ENCODE measurements at regions not wholly inside any gene's neighbourhood (a gene's known extent, or its start where the extent isn't known, plus 50 kb on each side); places are given as distances from the start of the nearest gene placed in this dataset.
"Not testable (repeated sequence)": the region's sequence is repeated elsewhere in the genome, so short reads cannot be mapped to it uniquely, and the experiment has no call there.

GRCh38 chr1:96418969-96419368 is 302.6 kb upstream of the PTBP2 start:
- peaks cover 0 to 5% of the 10 kb centered on the region in 2 donors for H3K9me3 Mint-ChIP-seq
- no peaks in the 10 kb centered on the region for H3K27me3 Mint-ChIP-seq
- no peak overlapping the region for H3K27ac Mint-ChIP-seq
- H3K36me3 Mint-ChIP-seq: no peaks in the 10 kb centered on the region
- no peak overlapping the region for H3K4me3 Mint-ChIP-seq
- ATAC-seq (replicated peaks) (no peak), DNase-seq (no peak)
- H3K4me1 Mint-ChIP-seq: no peaks in the 10 kb centered on the region

DNA sequence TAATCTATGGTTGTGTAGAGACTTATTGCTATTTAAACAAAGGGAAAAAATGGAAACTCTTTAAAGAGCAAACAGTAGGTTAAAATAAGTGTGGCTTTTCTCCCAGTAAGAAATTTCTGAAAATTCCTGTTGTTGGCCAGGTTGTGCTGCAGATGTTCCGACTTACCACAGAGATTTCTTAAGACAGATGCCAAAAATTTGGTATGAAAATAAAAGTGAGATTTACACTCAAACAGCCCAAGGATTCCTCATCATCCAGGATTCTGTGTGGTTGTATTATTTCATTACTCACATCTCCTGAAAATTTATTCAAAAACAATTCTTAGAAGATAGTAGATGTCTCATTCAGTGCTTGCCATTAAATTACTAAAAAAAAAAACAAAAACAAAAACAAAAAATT is 296.7 kb upstream of the PTBP2 start:
- Mint-ChIP-seq H3K4me3 (no peak overlapping the region), H3K36me3 (no peaks in the 10 kb centered on the region)

GRCh38 chr1:96425382-96426129 is 296.0 kb upstream of the PTBP2 start:
- H3K36me3 Mint-ChIP-seq: no peaks in the 10 kb centered on the region
- no peak overlapping the region for H3K27ac Mint-ChIP-seq
- no peak for ATAC-seq (replicated peaks)
- H3K9me3 Mint-ChIP-seq: peaks cover 0 to 6% of the 10 kb centered on the region in 2 donors
- H3K4me1 Mint-ChIP-seq: no peaks in the 10 kb centered on the region
- no peak for DNase-seq
- H3K27me3 Mint-ChIP-seq: no peaks in the 10 kb centered on the region
- H3K4me3 Mint-ChIP-seq: no peak overlapping the region

More for the DNA sequence above, 296.7 kb upstream of the PTBP2 start:
- DNase-seq: no peak
- ATAC-seq (replicated peaks): no peak
- Mint-ChIP-seq H3K27ac (no peak overlapping the region), H3K9me3 (peaks cover 0 to 5% of the 10 kb centered on the region in 2 donors), H3K4me1 (no peaks in the 10 kb centered on the region), H3K27me3 (no peaks in the 10 kb centered on the region)

DNA sequence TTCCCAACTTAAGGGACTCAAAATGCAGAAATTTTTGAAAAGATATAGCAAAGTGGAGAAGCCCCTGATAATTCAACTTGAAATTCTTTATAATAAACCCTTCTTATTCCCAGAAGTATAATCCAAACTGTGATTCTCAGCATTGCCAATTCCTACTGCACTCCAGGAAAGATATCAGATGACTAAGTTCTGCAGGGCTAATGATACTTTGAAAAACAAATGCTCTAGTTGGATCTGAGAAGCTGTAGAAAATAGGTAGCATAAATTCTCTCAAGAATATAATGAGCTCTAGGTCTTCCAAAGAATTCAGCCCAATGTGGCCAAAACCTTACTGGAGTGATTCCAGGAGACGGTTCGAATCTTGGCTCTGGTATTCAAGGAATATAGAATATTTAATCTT is 294.0 kb upstream of the PTBP2 start:
- DNase-seq (no peak), ATAC-seq (replicated peaks) (no peak)
- H3K36me3 Mint-ChIP-seq: no peaks in the 10 kb centered on the region
- no peaks in the 10 kb centered on the region for H3K27me3 Mint-ChIP-seq
- no peaks in the 10 kb centered on the region for H3K4me1 Mint-ChIP-seq
- H3K9me3 Mint-ChIP-seq: peaks cover 5 to 9% of the 10 kb centered on the region in 2 donors
- H3K27ac Mint-ChIP-seq: no peak overlapping the region
- no peak overlapping the region for H3K4me3 Mint-ChIP-seq

DNA sequence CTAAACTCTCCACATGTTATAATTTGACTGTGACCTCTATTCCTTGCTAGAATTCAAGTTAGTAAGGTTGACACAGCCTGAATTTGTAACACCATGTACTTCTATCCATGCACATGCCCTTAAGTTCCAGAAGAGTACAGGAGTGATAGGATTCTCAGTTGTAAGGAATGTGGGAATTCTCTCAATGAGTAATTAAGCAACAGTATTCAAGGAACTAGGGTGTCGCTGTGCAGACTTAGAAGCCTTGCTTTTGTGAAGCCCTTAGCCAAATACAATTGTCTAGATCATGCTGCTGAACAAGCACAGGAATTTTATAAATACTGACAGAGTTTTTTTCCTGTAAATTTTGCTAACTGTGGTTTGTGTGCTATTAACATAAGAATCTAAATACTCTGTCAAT is 276.3 kb upstream of the PTBP2 start:
- peaks cover 2 to 6% of the 10 kb centered on the region in 2 donors for H3K9me3 Mint-ChIP-seq
- no peak overlapping the region for H3K27ac Mint-ChIP-seq
- no peaks in the 10 kb centered on the region for H3K36me3 Mint-ChIP-seq
- no peaks in the 10 kb centered on the region for H3K27me3 Mint-ChIP-seq
- ATAC-seq (replicated peaks) (no peak), DNase-seq (no peak)
- no peak overlapping the region for H3K4me3 Mint-ChIP-seq
- no peaks in the 10 kb centered on the region for H3K4me1 Mint-ChIP-seq

DNA sequence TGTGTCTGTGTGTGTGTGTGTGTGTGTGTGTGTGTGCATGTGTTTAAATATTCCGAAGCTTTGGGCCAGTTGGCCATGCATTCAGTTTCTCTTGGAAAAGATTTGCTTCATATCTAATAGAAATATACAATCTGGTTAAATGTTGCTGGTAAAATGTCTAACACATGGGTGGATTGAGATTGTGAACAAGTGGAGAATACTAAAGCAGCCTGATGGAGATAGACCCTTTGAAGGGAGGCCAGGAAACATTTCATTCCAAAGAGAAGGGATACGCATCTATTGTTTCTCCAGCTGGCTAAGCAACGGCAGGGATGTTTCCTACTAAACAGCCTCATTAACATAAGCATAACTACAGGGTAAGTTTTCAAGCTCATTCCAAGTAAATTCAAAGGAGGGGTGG is 257.5 kb upstream of the PTBP2 start:
- no peaks in the 10 kb centered on the region for H3K36me3 Mint-ChIP-seq
- H3K27me3 Mint-ChIP-seq: no peaks in the 10 kb centered on the region
- no peak overlapping the region for H3K4me3 Mint-ChIP-seq
- no peak overlapping the region for H3K27ac Mint-ChIP-seq
- H3K9me3 Mint-ChIP-seq: no peaks in the 10 kb centered on the region
- H3K4me1 Mint-ChIP-seq: no peaks in the 10 kb centered on the region
- ATAC-seq (replicated peaks) (no peak), DNase-seq (no peak)

DNA sequence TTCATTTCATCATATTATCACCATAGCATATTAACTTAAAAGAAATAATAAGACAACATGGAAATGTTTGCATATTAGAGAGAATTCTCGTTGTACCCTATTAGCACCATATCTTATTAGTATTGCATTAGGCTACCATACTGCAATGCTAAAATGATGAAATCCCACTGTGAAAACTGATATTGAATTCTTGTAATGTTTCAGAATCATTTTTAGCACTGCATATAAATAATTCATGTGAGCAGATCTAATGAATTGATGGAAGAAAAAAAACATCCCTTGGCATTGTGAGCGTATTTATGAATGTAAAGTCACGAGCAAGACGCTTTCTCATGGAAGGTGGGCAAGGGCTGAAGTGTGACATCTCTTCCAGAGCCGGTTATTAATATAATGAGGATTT is 257.1 kb upstream of the PTBP2 start:
- no peak overlapping the region for H3K27ac Mint-ChIP-seq
- H3K36me3 Mint-ChIP-seq: no peaks in the 10 kb centered on the region
- no peak overlapping the region for H3K4me3 Mint-ChIP-seq
- no peaks in the 10 kb centered on the region for H3K4me1 Mint-ChIP-seq
- H3K27me3 Mint-ChIP-seq: no peaks in the 10 kb centered on the region
- DNase-seq: no peak
- no peaks in the 10 kb centered on the region for H3K9me3 Mint-ChIP-seq
- no peak for ATAC-seq (replicated peaks)

GRCh38 chr1:96464991-96465390 is 256.6 kb upstream of the PTBP2 start:
- no peak for DNase-seq
- Mint-ChIP-seq H3K36me3 (no peaks in the 10 kb centered on the region), H3K9me3 (no peaks in the 10 kb centered on the region), H3K4me3 (no peak overlapping the region), H3K27ac (no peak overlapping the region), H3K27me3 (no peaks in the 10 kb centered on the region), H3K4me1 (no peaks in the 10 kb centered on the region)
- no peak for ATAC-seq (replicated peaks)

- Mint-ChIP-seq H3K36me3 (no peaks in the 10 kb centered on the region), H3K4me1 (no peaks in the 10 kb centered on the region), H3K27ac (no peak overlapping the region), H3K4me3 (no peak overlapping the region), H3K9me3 (no peaks in the 10 kb centered on the region), H3K27me3 (no peaks in the 10 kb centered on the region)
- no peak for ATAC-seq (replicated peaks)
- no peak for DNase-seq
Measured at GRCh38 chr1:96465441-96465840, 256.1 kb upstream of the PTBP2 start.

DNA sequence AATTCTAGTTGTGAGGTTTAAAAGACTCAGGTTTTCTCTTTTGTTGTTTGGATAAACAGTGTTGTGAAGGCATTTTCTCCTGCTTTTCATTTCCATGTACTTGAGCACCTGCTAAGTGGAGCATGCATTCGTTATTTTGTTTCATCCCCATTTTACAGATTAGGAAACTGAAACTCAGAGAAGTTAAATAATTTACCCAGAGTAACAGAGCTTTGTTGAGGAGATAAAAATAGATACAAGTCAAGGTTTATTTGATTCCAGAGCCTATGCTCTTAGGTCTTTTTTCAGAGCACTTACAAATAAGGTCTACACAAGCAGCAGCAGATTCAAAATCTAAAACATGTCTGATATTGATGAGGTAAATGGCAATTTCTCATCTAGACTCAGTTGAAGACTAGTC is 254.7 kb upstream of the PTBP2 start:
- Mint-ChIP-seq H3K4me1 (no peaks in the 10 kb centered on the region), H3K27me3 (no peaks in the 10 kb centered on the region), H3K4me3 (no peak overlapping the region), H3K36me3 (no peaks in the 10 kb centered on the region), H3K27ac (no peak overlapping the region), H3K9me3 (peaks cover 0 to 2% of the 10 kb centered on the region in 2 donors)
- DNase-seq (no peak), ATAC-seq (replicated peaks) (no peak)

GRCh38 chr1:96469726-96470125 is 251.9 kb upstream of the PTBP2 start:
- H3K9me3 Mint-ChIP-seq; ATAC-seq (replicated peaks); H3K27ac Mint-ChIP-seq; H3K27me3 Mint-ChIP-seq; H3K36me3 Mint-ChIP-seq; H3K4me1 Mint-ChIP-seq; H3K4me3 Mint-ChIP-seq; DNase-seq: not testable (repeated sequence)

GRCh38 chr1:96472471-96472870 is 249.1 kb upstream of the PTBP2 start:
- no peak overlapping the region for H3K4me3 Mint-ChIP-seq
- no peak for ATAC-seq (replicated peaks)
- H3K4me1 Mint-ChIP-seq: no peaks in the 10 kb centered on the region
- H3K36me3 Mint-ChIP-seq: no peaks in the 10 kb centered on the region
- no peak for DNase-seq
- peaks cover 0 to 3% of the 10 kb centered on the region in 2 donors for H3K9me3 Mint-ChIP-seq
- H3K27ac Mint-ChIP-seq: no peak overlapping the region
- H3K27me3 Mint-ChIP-seq: no peaks in the 10 kb centered on the region

- ATAC-seq (replicated peaks) (no peak), DNase-seq (no peak)
- no peak overlapping the region for H3K27ac Mint-ChIP-seq
Measured at GRCh38 chr1:96473791-96474434, 247.7 kb upstream of the PTBP2 start.

DNA sequence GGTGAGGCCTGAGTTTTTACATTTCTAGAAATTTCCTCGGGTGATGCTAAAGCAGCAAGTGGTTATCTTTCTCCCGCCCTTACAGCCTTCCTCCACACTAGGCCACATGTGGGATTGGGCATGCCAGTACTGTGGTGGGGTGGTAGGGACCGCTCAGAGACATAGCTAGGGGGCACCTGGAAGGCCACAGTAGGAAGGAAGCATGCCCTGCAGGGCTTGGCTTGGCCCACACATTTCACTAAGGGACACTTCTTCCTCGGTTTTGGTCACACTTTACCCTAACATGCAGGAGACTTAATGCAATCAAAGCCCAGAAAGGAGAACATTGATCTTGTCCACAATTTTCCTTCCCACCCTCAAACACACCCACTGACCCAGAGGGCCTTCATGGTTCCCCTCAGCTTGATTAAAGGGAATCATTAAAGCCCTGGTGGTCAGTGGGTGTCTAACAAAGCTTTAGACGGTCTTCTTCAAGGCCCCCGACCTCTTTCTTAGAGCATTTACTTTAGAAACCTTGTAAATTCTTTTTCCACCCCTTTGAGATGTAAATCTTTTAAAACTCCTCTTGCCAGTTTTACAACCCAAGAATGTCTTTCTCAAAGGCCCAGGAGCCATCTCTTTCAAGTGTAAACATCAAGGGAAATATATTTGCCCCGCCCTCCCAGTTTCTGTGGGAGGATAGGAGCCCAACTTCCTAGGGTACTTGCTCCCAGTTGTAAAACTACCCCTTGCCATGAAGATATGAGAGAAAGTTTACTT is 246.4 kb upstream of the PTBP2 start:
- DNase-seq (no peak), ATAC-seq (replicated peaks) (no peak)
- Mint-ChIP-seq H3K4me3 (no peak overlapping the region), H3K27me3 (no peaks in the 10 kb centered on the region), H3K4me1 (no peaks in the 10 kb centered on the region), H3K9me3 (peaks cover 0 to 3% of the 10 kb centered on the region in 2 donors), H3K36me3 (no peaks in the 10 kb centered on the region), H3K27ac (no peak overlapping the region)

More at GRCh38 chr1:96473791-96474434, 247.7 kb upstream of the PTBP2 start:
- Mint-ChIP-seq H3K4me3 (no peak overlapping the region), H3K36me3 (no peaks in the 10 kb centered on the region), H3K27me3 (no peaks in the 10 kb centered on the region), H3K9me3 (peaks cover 0 to 3% of the 10 kb centered on the region in 2 donors), H3K4me1 (no peaks in the 10 kb centered on the region)

- H3K27me3 Mint-ChIP-seq: no peaks in the 10 kb centered on the region
- no peaks in the 10 kb centered on the region for H3K4me1 Mint-ChIP-seq
- H3K36me3 Mint-ChIP-seq: no peaks in the 10 kb centered on the region
- ATAC-seq (replicated peaks) (no peak), DNase-seq (no peak)
- peaks cover 0 to 5% of the 10 kb centered on the region in 2 donors for H3K9me3 Mint-ChIP-seq
- H3K4me3 Mint-ChIP-seq: no peak overlapping the region
- H3K27ac Mint-ChIP-seq: no peak overlapping the region
Measured at GRCh38 chr1:96475903-96476302, 245.7 kb upstream of the PTBP2 start.

All from stimulated activated naive B cell treated with anti-CD40 and anti-IgM and Interleukin-4, amounts not matched to agents 10 μg/mL and 1 μg/mL and 100 μg/mL, for 72 hours (primary cell).